Ureter (tissue), 1 donor: ENCODE measurements at regions not wholly inside any gene's neighbourhood (a gene's known extent, or its start where the extent isn't known, plus 50 kb on each side); places are given as distances from the start of the nearest gene placed in this dataset.
"Not testable (repeated sequence)": the region's sequence is repeated elsewhere in the genome, so short reads cannot be mapped to it uniquely, and the experiment has no call there.

Source experiments
- DNase-seq: peaks from one replicate; pipeline ENCODE4 v3.0.0-alpha.2; 2020; ENCODE audit warnings: low spot score
- donor health status: DM: yes; HTN: yes; CAD: no.

- DNase-seq: no peak
Observed at GRCh38 chr9:28101509-28101908, 528.2 kb upstream of the C9orf72 start.

- no peak for DNase-seq
Observed at GRCh38 chr9:28105001-28105400, 531.7 kb upstream of the C9orf72 start.

- no peak for DNase-seq
Observed at GRCh38 chr9:28120184-28120583, 546.9 kb upstream of the C9orf72 start.

- DNase-seq: no peak
Observed at GRCh38 chr9:28120626-28121025, 547.3 kb upstream of the C9orf72 start.

- no peak for DNase-seq
Observed at GRCh38 chr9:28121366-28121765, 548.1 kb upstream of the C9orf72 start.

GRCh38 chr9:28124917-28125316 lies 551.6 kb upstream of the C9orf72 start:
- no peak for DNase-seq

- DNase-seq: no peak
Observed at GRCh38 chr9:28127101-28127500, 553.8 kb upstream of the C9orf72 start.

- no peak for DNase-seq
Observed at GRCh38 chr9:28134446-28134976, 561.2 kb upstream of the C9orf72 start.

- DNase-seq: no peak
Observed at GRCh38 chr9:28135549-28135948, 562.3 kb upstream of the C9orf72 start.

GRCh38 chr9:28136113-28136512 lies 562.8 kb upstream of the C9orf72 start:
- no peak for DNase-seq

- not testable (repeated sequence) for DNase-seq
Observed at GRCh38 chr9:28147430-28147829, 574.1 kb upstream of the C9orf72 start.

- DNase-seq: not testable (repeated sequence)
Observed at GRCh38 chr9:28147923-28148597, 574.8 kb upstream of the C9orf72 start.

GRCh38 chr9:28149361-28150050 lies 576.2 kb upstream of the C9orf72 start:
- not testable (repeated sequence) for DNase-seq

- no peak for DNase-seq
Observed at GRCh38 chr9:28155067-28155466, 581.8 kb upstream of the C9orf72 start.

- no peak for DNase-seq
Observed at GRCh38 chr9:28155671-28156070, 582.4 kb upstream of the C9orf72 start.

GRCh38 chr9:28158451-28158850 lies 585.2 kb upstream of the C9orf72 start:
- no peak for DNase-seq

- DNase-seq: no peak
Observed at GRCh38 chr9:28163619-28164018, 590.3 kb upstream of the C9orf72 start.

GRCh38 chr9:28166179-28166578 lies 592.9 kb upstream of the C9orf72 start:
- DNase-seq: no peak

- no peak for DNase-seq
Observed at GRCh38 chr9:28177142-28177541, 603.9 kb upstream of the C9orf72 start.

- no peak for DNase-seq
Observed at GRCh38 chr9:28177925-28178324, 604.6 kb upstream of the C9orf72 start.

GRCh38 chr9:28179893-28180292 lies 606.6 kb upstream of the C9orf72 start:
- no peak for DNase-seq

- no peak for DNase-seq
Observed at GRCh38 chr9:28190981-28191380, 617.7 kb upstream of the C9orf72 start.

- no peak for DNase-seq
Observed at GRCh38 chr9:28197653-28198052, 624.4 kb upstream of the C9orf72 start.
